K562 (cell line): ENCODE measurements at regions not wholly inside any gene's neighbourhood (a gene's known extent, or its start where the extent isn't known, plus 50 kb on each side); places are given as distances from the start of the nearest gene placed in this dataset.

Experiments used
- CREBBP ChIP-seq: IDR thresholded peaks from one replicate; pipeline ENCODE4 v1.6.1; 2012; ENCODE audit warnings: low read depth, mild to moderate bottlenecking, control low read depth, inconsistent platforms, low read length
- FOS ChIP-seq: IDR thresholded peaks from 3 replicates; pipeline ENCODE4 v1.6.1; 2011; ENCODE audit not compliant: insufficient read length; ENCODE audit errors: extremely low read depth
- RFX1 ChIP-seq: fragments of 450-650 bp; IDR thresholded peaks from 2 replicates; pipeline ENCODE4 v1.6.1; 2016; ENCODE audit warnings: mild to moderate bottlenecking, moderate library complexity
- ZNF24 ChIP-seq: fragments of 450-650 bp; IDR thresholded peaks from 2 replicates; pipeline ENCODE4 v1.6.1; 2016
- ZNF407 ChIP-seq: fragments of 450-650 bp; IDR thresholded peaks from 2 replicates; pipeline ENCODE4 v1.6.1; 2016; ENCODE audit warnings: low read depth
- ZNF655 ChIP-seq: fragments of 250-450 bp; sonication (Bioruptor Pico); IDR thresholded peaks from 2 replicates; pipeline ENCODE4 v1.5.0; 2021

GRCh38 chr1:83028467-83028866 lies 970.5 kb downstream of the TTLL7 start (continued):
- no peak for TF ChIP-seq ZNF407
- TF ChIP-seq RFX1: no peak
- TF ChIP-seq ZNF24: no peak
- no peak for TF ChIP-seq CREBBP
- TF ChIP-seq ZNF655 (CRISPR knock-in tag): no peak
- TF ChIP-seq FOS: no peak
